ENCODE measurements at regions not wholly inside any gene's neighbourhood (a gene's known extent, or its start where the extent isn't known, plus 50 kb on each side); places are given as distances from the start of the nearest gene placed in this dataset.

GRCh38 chr6:87847830-87848210 lies 145.8 kb upstream of the AKIRIN2 start:
- TF ChIP-seq CTCF (conservative IDR thresholded peaks at IDR 0.05; ENCODE audit: low read depth, low read length) (no peak), EZH2 (IDR thresholded peaks at IDR 0.05; ENCODE audit: borderline replicate concordance, low read depth, low read length, poor library complexity, severe bottlenecking) (no peak)
